Activated CD8-positive, alpha-beta memory T cell treated with anti-CD3 and anti-CD28 coated beads, Interleukin-2, amount 10 ng/mL, durations not matched to agents 7 days and 5 days (primary cell): ENCODE measurements at regions not wholly inside any gene's neighbourhood (a gene's known extent, or its start where the extent isn't known, plus 50 kb on each side); places are given as distances from the start of the nearest gene placed in this dataset.
"Not testable (repeated sequence)": the region's sequence is repeated elsewhere in the genome, so short reads cannot be mapped to it uniquely, and the experiment has no call there.

Experiments used
- ATAC-seq: fragments of 150-1000 bp; cut with Tn5 transposase; one replicate; pipeline ENCODE4 v1.10.0; 2021; ENCODE audit warnings: moderate library complexity
- CTCF ChIA-PET: fragments of 350-600 bp; sonication (Branson Sonifier 250); formaldehyde crosslinking; loops from one replicate; lab custom pipeline; 2021; ENCODE audit warnings: antibody characterized with exemption; lab: Charles Lee
- DNase-seq: peaks from one replicate; pipeline ENCODE4 v3.0.0-alpha.2; 2020
- H3K27ac Mint-ChIP-seq: one replicate; pipeline ENCODE4 v1.8.0; 2021; ENCODE audit warnings: mild to moderate bottlenecking, mixed read lengths
- H3K27me3 Mint-ChIP-seq: one replicate; pipeline ENCODE4 v1.8.0; 2021; ENCODE audit warnings: mixed read lengths
- H3K36me3 Mint-ChIP-seq: one replicate; pipeline ENCODE4 v1.8.0; 2021; ENCODE audit warnings: mild to moderate bottlenecking, mixed read lengths
- H3K4me1 Mint-ChIP-seq: one replicate; pipeline ENCODE4 v1.8.0; 2021; ENCODE audit warnings: mixed read lengths
- H3K4me3 Mint-ChIP-seq: one replicate; pipeline ENCODE4 v1.8.0; 2021; ENCODE audit warnings: mild to moderate bottlenecking, moderate library complexity, mixed read lengths
- H3K9me3 Mint-ChIP-seq: one replicate; pipeline ENCODE4 v1.8.0; 2022; ENCODE audit warnings: low read depth, mixed read lengths

- H3K27ac Mint-ChIP-seq, ATAC-seq, H3K4me3 Mint-ChIP-seq, H3K9me3 Mint-ChIP-seq, DNase-seq, H3K36me3 Mint-ChIP-seq, H3K4me1 Mint-ChIP-seq, H3K27me3 Mint-ChIP-seq, CTCF ChIA-PET: not testable (repeated sequence)
These were observed 143.1 kb upstream of the VOPP1 start for GRCh38 chr7:55715247-55715867.

GRCh38 chr7:55714370-55714769 lies 142.1 kb upstream of the VOPP1 start:
- H3K4me1 Mint-ChIP-seq, CTCF ChIA-PET, H3K36me3 Mint-ChIP-seq, H3K27me3 Mint-ChIP-seq, H3K27ac Mint-ChIP-seq, H3K4me3 Mint-ChIP-seq, DNase-seq, H3K9me3 Mint-ChIP-seq, ATAC-seq: not testable (repeated sequence)

- H3K4me1 Mint-ChIP-seq, H3K27ac Mint-ChIP-seq, H3K27me3 Mint-ChIP-seq, ATAC-seq, H3K9me3 Mint-ChIP-seq, DNase-seq, H3K36me3 Mint-ChIP-seq, H3K4me3 Mint-ChIP-seq, CTCF ChIA-PET: not testable (repeated sequence)
These were observed 138.0 kb upstream of the VOPP1 start for GRCh38 chr7:55710312-55710711.

GRCh38 chr7:55708028-55708427 lies 135.7 kb upstream of the VOPP1 start:
- H3K27ac Mint-ChIP-seq, DNase-seq, H3K36me3 Mint-ChIP-seq, CTCF ChIA-PET, H3K4me1 Mint-ChIP-seq, H3K4me3 Mint-ChIP-seq, ATAC-seq, H3K27me3 Mint-ChIP-seq, H3K9me3 Mint-ChIP-seq: not testable (repeated sequence)

- CTCF ChIA-PET, H3K4me1 Mint-ChIP-seq, DNase-seq, H3K36me3 Mint-ChIP-seq, H3K9me3 Mint-ChIP-seq, H3K27ac Mint-ChIP-seq, H3K4me3 Mint-ChIP-seq, H3K27me3 Mint-ChIP-seq, ATAC-seq: not testable (repeated sequence)
These were observed 135.1 kb upstream of the VOPP1 start for GRCh38 chr7:55707410-55707809.

- ATAC-seq, H3K27ac Mint-ChIP-seq, H3K4me1 Mint-ChIP-seq, CTCF ChIA-PET, H3K27me3 Mint-ChIP-seq, H3K36me3 Mint-ChIP-seq, H3K4me3 Mint-ChIP-seq, H3K9me3 Mint-ChIP-seq, DNase-seq: not testable (repeated sequence)
These were observed 134.3 kb upstream of the VOPP1 start for GRCh38 chr7:55706451-55707195.

- not testable (repeated sequence) for ATAC-seq
These were observed 133.6 kb upstream of the VOPP1 start for GRCh38 chr7:55705728-55706450.

GRCh38 chr7:55702831-55703230 lies 130.5 kb upstream of the VOPP1 start:
- H3K27ac Mint-ChIP-seq, H3K36me3 Mint-ChIP-seq, H3K9me3 Mint-ChIP-seq, H3K4me1 Mint-ChIP-seq, ATAC-seq, H3K27me3 Mint-ChIP-seq, CTCF ChIA-PET, H3K4me3 Mint-ChIP-seq, DNase-seq: not testable (repeated sequence)

More at GRCh38 chr7:55705728-55706450, 133.6 kb upstream of the VOPP1 start:
- H3K27me3 Mint-ChIP-seq, H3K27ac Mint-ChIP-seq, DNase-seq, H3K4me1 Mint-ChIP-seq, H3K4me3 Mint-ChIP-seq, H3K36me3 Mint-ChIP-seq, CTCF ChIA-PET, H3K9me3 Mint-ChIP-seq: not testable (repeated sequence)

- H3K27ac Mint-ChIP-seq, DNase-seq, H3K27me3 Mint-ChIP-seq, ATAC-seq, H3K4me3 Mint-ChIP-seq, H3K9me3 Mint-ChIP-seq, CTCF ChIA-PET, H3K4me1 Mint-ChIP-seq, H3K36me3 Mint-ChIP-seq: not testable (repeated sequence)
These were observed 127.1 kb upstream of the VOPP1 start for GRCh38 chr7:55699450-55699842.

- ATAC-seq, H3K27me3 Mint-ChIP-seq, CTCF ChIA-PET, H3K27ac Mint-ChIP-seq, H3K4me3 Mint-ChIP-seq, H3K9me3 Mint-ChIP-seq, H3K36me3 Mint-ChIP-seq, DNase-seq, H3K4me1 Mint-ChIP-seq: not testable (repeated sequence)
These were observed 126.5 kb upstream of the VOPP1 start for GRCh38 chr7:55698607-55699449.

- H3K36me3 Mint-ChIP-seq, DNase-seq, ATAC-seq, H3K27me3 Mint-ChIP-seq, H3K27ac Mint-ChIP-seq, H3K4me1 Mint-ChIP-seq, CTCF ChIA-PET, H3K4me3 Mint-ChIP-seq, H3K9me3 Mint-ChIP-seq: not testable (repeated sequence)
These were observed 123.8 kb upstream of the VOPP1 start for GRCh38 chr7:55695893-55696701.

- H3K36me3 Mint-ChIP-seq, ATAC-seq, H3K27ac Mint-ChIP-seq, CTCF ChIA-PET, H3K27me3 Mint-ChIP-seq, H3K9me3 Mint-ChIP-seq, DNase-seq, H3K4me1 Mint-ChIP-seq, H3K4me3 Mint-ChIP-seq: not testable (repeated sequence)
These were observed 122.2 kb upstream of the VOPP1 start for GRCh38 chr7:55694484-55694883.
